Lower lobe of right lung (tissue), 2 donors: ENCODE measurements at regions not wholly inside any gene's neighbourhood (a gene's known extent, or its start where the extent isn't known, plus 50 kb on each side); places are given as distances from the start of the nearest gene placed in this dataset.
"Not testable (repeated sequence)": the region's sequence is repeated elsewhere in the genome, so short reads cannot be mapped to it uniquely, and the experiment has no call there.

Source experiments
- ATAC-seq, 2 donors: fragments of 200-7000 bp; cut with Tn5 transposase; one replicate each; pipeline ENCODE4 v1.9.1; 2020 to 2022; ENCODE audit warnings: mild to moderate bottlenecking in 2 of 2, moderate library complexity in 2 of 2
- DNase-seq: peaks from one replicate; pipeline ENCODE4 v3.0.0-alpha.2; 2020
- H3K27ac ChIP-seq: fragments of 200-600 bp; one replicate; pipeline ENCODE4 v1.8.0; 2022
- H3K27me3 ChIP-seq: fragments of 200-600 bp; one replicate; pipeline ENCODE4 v1.8.0; 2022; ENCODE audit warnings: low read depth
- H3K36me3 ChIP-seq: fragments of 200-600 bp; one replicate; pipeline ENCODE4 v1.8.0; 2022; ENCODE audit warnings: mild to moderate bottlenecking
- H3K4me1 ChIP-seq: fragments of 200-600 bp; one replicate; pipeline ENCODE4 v1.8.0; 2022
- H3K4me3 ChIP-seq: fragments of 200-600 bp; one replicate; pipeline ENCODE4 v1.8.0; 2022; ENCODE audit warnings: mild to moderate bottlenecking
- H3K9me3 ChIP-seq: fragments of 200-600 bp; one replicate; pipeline ENCODE4 v1.8.0; 2022
- intact Hi-C: fragments of 100-400 bp; cut with DNase I; formaldehyde crosslinking; loops from one replicate; pipeline ENCODE4 v1.11.0; 2022
- TF ChIP-seq, protein P1 (sequence below): fragments of 200-600 bp; IDR thresholded peaks from one replicate; pipeline ENCODE4 v1.8.0; 2022; ENCODE audit warnings: antibody characterized with exemption, mild to moderate bottlenecking
- donor health status: DM: no; HTN: yes; CAD: no; lungs with severe emphysema.

DNA sequence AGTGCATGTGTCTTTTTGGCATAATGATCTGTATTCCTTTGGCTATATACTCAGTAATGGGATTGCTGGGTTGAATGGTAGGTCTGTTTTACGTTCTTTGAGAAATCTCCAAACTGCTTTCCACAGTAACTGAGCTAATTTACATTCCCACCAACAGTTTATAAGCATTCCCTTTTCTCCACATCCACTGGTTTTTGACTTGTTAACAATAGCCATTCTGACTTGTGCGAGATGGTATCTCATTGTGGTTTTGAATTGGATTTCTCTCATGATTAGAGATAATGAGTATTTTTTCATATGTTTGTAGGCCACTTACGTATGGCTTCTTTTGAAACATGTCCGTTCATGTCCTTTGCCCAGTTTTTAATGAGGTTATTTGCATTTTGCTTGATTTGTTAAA, 117.7 kb downstream of the CHCHD4 start:
- TF ChIP-seq, protein P1, sequence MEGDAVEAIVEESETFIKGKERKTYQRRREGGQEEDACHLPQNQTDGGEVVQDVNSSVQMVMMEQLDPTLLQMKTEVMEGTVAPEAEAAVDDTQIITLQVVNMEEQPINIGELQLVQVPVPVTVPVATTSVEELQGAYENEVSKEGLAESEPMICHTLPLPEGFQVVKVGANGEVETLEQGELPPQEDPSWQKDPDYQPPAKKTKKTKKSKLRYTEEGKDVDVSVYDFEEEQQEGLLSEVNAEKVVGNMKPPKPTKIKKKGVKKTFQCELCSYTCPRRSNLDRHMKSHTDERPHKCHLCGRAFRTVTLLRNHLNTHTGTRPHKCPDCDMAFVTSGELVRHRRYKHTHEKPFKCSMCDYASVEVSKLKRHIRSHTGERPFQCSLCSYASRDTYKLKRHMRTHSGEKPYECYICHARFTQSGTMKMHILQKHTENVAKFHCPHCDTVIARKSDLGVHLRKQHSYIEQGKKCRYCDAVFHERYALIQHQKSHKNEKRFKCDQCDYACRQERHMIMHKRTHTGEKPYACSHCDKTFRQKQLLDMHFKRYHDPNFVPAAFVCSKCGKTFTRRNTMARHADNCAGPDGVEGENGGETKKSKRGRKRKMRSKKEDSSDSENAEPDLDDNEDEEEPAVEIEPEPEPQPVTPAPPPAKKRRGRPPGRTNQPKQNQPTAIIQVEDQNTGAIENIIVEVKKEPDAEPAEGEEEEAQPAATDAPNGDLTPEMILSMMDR, result no peak
- H3K36me3 ChIP-seq, result no peaks in the 10 kb centered on the region
- no peak for ATAC-seq
- no peak overlapping the region for H3K27ac ChIP-seq
- DNase-seq, result no peak
- H3K4me1 ChIP-seq, result no peaks in the 10 kb centered on the region
- H3K27me3 ChIP-seq, result no peaks in the 10 kb centered on the region
- no peak overlapping the region for H3K4me3 ChIP-seq
- no peaks in the 10 kb centered on the region for H3K9me3 ChIP-seq
- intact Hi-C loops, result no loop called here

DNA sequence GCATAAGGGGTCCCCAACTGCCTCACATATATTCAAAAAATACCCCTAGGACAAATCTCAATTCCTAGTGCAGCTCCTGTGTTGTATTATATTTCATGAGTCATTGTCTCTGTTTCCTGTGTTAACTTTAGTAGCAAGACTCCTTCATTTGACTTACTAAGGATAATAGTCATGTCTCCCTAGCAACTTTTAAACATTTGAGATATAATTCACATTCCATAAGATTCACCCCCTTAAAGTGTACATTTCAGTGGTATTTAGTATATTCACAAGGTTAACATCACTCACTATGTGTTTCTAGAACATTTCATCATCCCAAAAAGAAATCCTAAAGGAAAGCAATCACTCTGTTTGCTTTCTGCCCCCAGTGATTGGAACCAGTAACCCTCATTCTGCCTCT, 121.3 kb upstream of the WNT7A start:
- Histone ChIP-seq H3K9me3 (no peaks in the 10 kb centered on the region), H3K4me1 (no peaks in the 10 kb centered on the region), H3K27me3 (no peaks in the 10 kb centered on the region), H3K27ac (no peak overlapping the region), H3K4me3 (no peak overlapping the region), H3K36me3 (no peaks in the 10 kb centered on the region)
- ATAC-seq, result no peak
- intact Hi-C loops, result no loop called here
- DNase-seq, result no peak
- TF ChIP-seq, protein P1, result no peak

DNA sequence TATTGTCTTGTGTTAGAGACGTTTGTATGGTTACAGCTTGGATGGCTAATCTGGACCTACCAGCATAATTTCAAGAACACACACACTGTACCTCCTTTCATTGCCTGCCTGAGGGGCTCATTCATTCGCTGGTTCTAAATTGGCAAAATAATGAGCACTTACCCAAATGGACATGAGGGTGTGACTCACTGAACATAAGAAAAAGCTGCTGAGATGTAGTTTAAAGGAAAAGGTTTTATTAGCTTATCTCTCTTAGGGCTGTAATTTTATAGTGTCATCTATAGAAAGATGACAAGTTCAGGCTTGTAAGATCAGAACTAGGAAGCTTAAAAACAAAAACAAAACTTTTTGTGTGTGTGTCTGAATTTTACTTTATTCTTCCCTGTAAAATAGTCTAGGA, 120.7 kb upstream of the WNT7A start:
- TF ChIP-seq, protein P1, result no peak
- DNase-seq (no peak), ATAC-seq (no peak)
- Histone ChIP-seq H3K4me1 (no peaks in the 10 kb centered on the region), H3K27me3 (no peaks in the 10 kb centered on the region), H3K27ac (no peak overlapping the region), H3K36me3 (no peaks in the 10 kb centered on the region), H3K4me3 (no peak overlapping the region), H3K9me3 (no peaks in the 10 kb centered on the region)
- intact Hi-C loops, result no loop called here

DNA sequence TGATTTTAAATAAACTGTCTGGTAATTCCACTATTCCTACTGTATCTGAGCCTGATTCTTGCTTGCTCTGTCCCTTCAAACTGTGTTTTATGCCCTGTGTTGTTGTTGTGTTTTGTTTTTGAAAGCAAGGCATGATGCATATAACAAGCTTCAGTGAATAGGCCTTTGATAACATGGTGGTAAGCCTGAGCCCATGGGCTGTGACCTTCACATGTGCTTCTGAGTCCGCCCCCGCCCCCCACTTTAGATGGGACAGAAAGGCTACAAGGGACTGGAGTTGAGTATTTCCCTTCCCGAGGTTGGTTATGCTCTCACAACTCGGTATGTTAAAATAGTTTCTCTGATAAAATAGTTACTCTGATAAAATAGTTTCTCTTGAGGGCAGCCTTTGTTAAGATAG, 119.0 kb upstream of the WNT7A start:
- no peaks in the 10 kb centered on the region for H3K9me3 ChIP-seq
- H3K4me1 ChIP-seq, result no peaks in the 10 kb centered on the region
- DNase-seq, result no peak
- no peaks in the 10 kb centered on the region for H3K36me3 ChIP-seq
- H3K27ac ChIP-seq, result no peak overlapping the region
- TF ChIP-seq, protein P1, result no peak
- H3K27me3 ChIP-seq, result no peaks in the 10 kb centered on the region
- ATAC-seq, result no peak
- intact Hi-C loops, result no loop called here
- no peak overlapping the region for H3K4me3 ChIP-seq

DNA sequence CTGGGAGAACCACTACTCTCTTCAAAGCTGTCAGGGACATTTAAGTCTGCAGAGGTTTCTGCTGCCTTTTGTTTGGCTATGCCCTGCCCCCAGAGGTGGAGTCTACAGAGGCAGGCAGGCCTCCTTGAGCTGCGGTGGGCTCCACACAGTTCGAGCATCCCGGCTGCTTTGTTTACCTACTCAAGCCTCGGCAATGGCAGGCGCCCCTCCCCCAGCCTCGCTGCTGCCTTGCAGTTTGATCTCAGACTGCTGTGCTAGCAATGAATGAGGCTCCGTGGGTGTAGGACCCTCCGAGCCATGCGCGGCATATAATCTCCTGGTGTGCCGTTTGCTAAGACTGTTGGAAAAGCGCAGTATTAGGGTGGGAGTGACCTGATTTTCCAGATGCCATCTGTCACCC, 115.3 kb upstream of the WNT7A start:
- intact Hi-C loops, ATAC-seq, H3K27ac ChIP-seq, DNase-seq, H3K9me3 ChIP-seq, H3K4me1 ChIP-seq, H3K36me3 ChIP-seq, H3K27me3 ChIP-seq, H3K4me3 ChIP-seq: not testable (repeated sequence)

DNA sequence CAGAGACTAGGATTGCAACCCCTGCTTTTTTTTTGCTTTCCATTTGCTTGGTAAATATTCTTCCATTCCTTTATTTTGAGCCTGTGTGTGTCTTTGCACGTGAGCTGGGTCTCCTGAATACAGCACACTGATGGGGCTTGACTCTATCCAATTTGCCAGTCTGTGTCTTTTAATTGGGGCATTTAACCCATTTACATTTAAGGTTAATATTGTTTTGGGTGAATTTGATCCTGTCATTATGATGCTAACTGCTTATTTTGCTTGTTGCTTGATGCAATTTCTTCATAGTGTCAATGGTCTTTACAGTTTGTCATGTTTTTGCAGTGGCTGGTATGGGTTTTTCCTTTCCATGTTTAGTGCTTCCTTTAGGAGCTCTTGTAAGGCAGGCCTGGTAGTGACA, 109.1 kb upstream of the WNT7A start:
- H3K36me3 ChIP-seq, intact Hi-C loops, H3K4me1 ChIP-seq, H3K9me3 ChIP-seq, DNase-seq, H3K27me3 ChIP-seq, ATAC-seq, H3K27ac ChIP-seq, H3K4me3 ChIP-seq: not testable (repeated sequence)

DNA sequence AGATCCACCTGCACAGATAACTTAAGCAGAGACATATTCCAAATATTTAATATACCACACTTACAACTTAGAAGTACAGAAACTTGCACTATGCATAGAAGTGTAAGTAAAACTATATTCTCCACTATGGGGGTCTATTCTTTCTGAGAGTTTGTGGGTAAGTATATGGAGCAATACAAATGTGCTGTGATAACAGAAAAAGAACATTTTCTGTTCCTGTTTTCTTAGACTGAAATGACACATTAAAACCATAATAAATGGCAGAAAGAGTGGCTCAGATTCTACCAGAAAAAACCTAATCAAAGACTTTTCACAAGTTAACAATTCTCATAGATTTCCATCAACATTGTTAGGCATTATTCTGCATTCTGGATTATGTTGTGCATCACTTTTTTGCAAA, 96.6 kb upstream of the WNT7A start:
- no peaks in the 10 kb centered on the region for H3K27me3 ChIP-seq
- no peaks in the 10 kb centered on the region for H3K4me1 ChIP-seq
- TF ChIP-seq, protein P1, result no peak
- intact Hi-C loops, result no loop called here
- H3K4me3 ChIP-seq, result no peak overlapping the region
- ATAC-seq (no peak), DNase-seq (no peak)
- no peak overlapping the region for H3K27ac ChIP-seq
- H3K36me3 ChIP-seq, result no peaks in the 10 kb centered on the region
- peaks cover 31% of the 10 kb centered on the region for H3K9me3 ChIP-seq
